MM.1S (cell line): ENCODE measurements at regions not wholly inside any gene's neighbourhood (a gene's known extent, or its start where the extent isn't known, plus 50 kb on each side); places are given as distances from the start of the nearest gene placed in this dataset.

ENCODE experiments used
- DNase-seq: peaks from one replicate; pipeline ENCODE4 v3.0.0-alpha.2; 2015
- H2AFZ ChIP-seq: fragments of 300-600 bp; sonication (generic); 2 replicates; pipeline ENCODE4 v1.6.0; 2016; ENCODE audit warnings: antibody characterized with exemption, low read length
- H3F3A ChIP-seq: fragments of 300-600 bp; sonication (generic); 2 replicates; pipeline ENCODE4 v1.6.1; 2016; ENCODE audit warnings: mild to moderate bottlenecking, antibody characterized with exemption, low read length, moderate library complexity, mixed read lengths; ENCODE audit not compliant: insufficient read depth
- H3K27ac ChIP-seq: fragments of 300-600 bp; sonication (generic); 2 replicates; pipeline ENCODE4 v1.5.1; 2016; ENCODE audit warnings: mild to moderate bottlenecking, low read length
- H3K27me3 ChIP-seq: fragments of 300-600 bp; sonication (generic); replicated peaks from 2 replicates; pipeline ENCODE4 v1.6.0; 2016; ENCODE audit warnings: low read length; ENCODE audit not compliant: insufficient read depth
- H3K36me3 ChIP-seq: fragments of 300-600 bp; sonication (generic); replicated peaks from 2 replicates; pipeline ENCODE4 v1.6.1; 2016; ENCODE audit warnings: mild to moderate bottlenecking, low read length, mixed read lengths; ENCODE audit not compliant: insufficient read depth
- H3K4me1 ChIP-seq: fragments of 300-600 bp; sonication (generic); 2 replicates; pipeline ENCODE4 v1.6.1; 2016; ENCODE audit warnings: low read length, mixed read lengths
- H3K4me2 ChIP-seq: fragments of 300-600 bp; sonication (generic); 2 replicates; pipeline ENCODE4 v1.6.0; 2016; ENCODE audit warnings: low read depth, low read length
- H3K4me3 ChIP-seq: fragments of 300-600 bp; sonication (generic); 2 replicates; pipeline ENCODE4 v1.5.1; 2016; ENCODE audit warnings: low read length, mixed read lengths
- H3K79me2 ChIP-seq: fragments of 300-600 bp; sonication (generic); 2 replicates; pipeline ENCODE4 v1.6.1; 2016; ENCODE audit warnings: mixed run types, low read length, mixed read lengths
- H3K9ac ChIP-seq: fragments of 300-600 bp; sonication (generic); 2 replicates; pipeline ENCODE4 v1.6.1; 2016; ENCODE audit warnings: low read length, mixed read lengths
- H3K9me2 ChIP-seq: fragments of 300-600 bp; sonication (generic); replicated peaks from 2 replicates; pipeline ENCODE4 v1.6.1; 2016; ENCODE audit warnings: mild to moderate bottlenecking, low read length, mixed read lengths; ENCODE audit not compliant: insufficient read depth
- H3K9me3 ChIP-seq: fragments of 300-600 bp; sonication (generic); replicated peaks from 2 replicates; pipeline ENCODE4 v1.6.1; 2016; ENCODE audit warnings: mild to moderate bottlenecking, low read length, mixed read lengths; ENCODE audit not compliant: insufficient read depth
- H4K20me1 ChIP-seq: fragments of 300-600 bp; sonication (generic); 2 replicates; pipeline ENCODE4 v1.6.1; 2016; ENCODE audit warnings: mild to moderate bottlenecking, low read length, moderate library complexity, mixed read lengths; ENCODE audit not compliant: insufficient read depth
- EZH2 ChIP-seq: fragments of 300-600 bp; sonication (generic); optimal IDR thresholded peaks from 2 replicates; pipeline ENCODE3; 2017; ENCODE audit warnings: low read depth, mild to moderate bottlenecking, antibody characterized with exemption, low read length, mixed read lengths
- EZH2phosphoT487 ChIP-seq: fragments of 300-600 bp; sonication (generic); IDR thresholded peaks from 2 replicates; pipeline ENCODE4 v1.6.1; 2018; ENCODE audit warnings: antibody characterized with exemption, low read length
- TF ChIP-seq, protein P1 (sequence below): fragments of 300-600 bp; sonication (generic); IDR thresholded peaks from 2 replicates; pipeline ENCODE4 v1.5.1; 2016; ENCODE audit warnings: antibody characterized with exemption, low read length, mixed read lengths

DNA sequence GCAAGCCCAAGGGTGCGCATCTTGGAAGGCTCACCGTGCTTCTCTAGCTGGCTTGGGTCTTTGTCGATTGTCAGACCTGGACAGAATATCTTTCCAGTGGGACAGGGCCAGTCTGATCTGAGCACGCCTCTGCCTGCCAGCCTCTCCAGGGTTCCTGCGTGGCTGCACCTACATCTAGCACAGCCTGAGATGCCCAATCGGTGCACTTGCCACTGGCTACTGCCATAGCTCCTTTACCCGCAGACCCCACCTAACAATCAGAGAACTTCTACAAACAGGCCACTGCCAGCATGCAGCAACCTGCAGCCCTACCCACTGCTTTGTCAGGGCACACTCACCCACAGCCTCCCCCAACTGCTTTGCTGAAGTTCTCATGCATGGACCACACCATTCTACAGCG is 56.7 kb upstream of the PHACTR3 start:
- H3F3A ChIP-seq: no peaks in the 10 kb centered on the region
- TF ChIP-seq EZH2: no peak
- TF ChIP-seq, protein P1, sequence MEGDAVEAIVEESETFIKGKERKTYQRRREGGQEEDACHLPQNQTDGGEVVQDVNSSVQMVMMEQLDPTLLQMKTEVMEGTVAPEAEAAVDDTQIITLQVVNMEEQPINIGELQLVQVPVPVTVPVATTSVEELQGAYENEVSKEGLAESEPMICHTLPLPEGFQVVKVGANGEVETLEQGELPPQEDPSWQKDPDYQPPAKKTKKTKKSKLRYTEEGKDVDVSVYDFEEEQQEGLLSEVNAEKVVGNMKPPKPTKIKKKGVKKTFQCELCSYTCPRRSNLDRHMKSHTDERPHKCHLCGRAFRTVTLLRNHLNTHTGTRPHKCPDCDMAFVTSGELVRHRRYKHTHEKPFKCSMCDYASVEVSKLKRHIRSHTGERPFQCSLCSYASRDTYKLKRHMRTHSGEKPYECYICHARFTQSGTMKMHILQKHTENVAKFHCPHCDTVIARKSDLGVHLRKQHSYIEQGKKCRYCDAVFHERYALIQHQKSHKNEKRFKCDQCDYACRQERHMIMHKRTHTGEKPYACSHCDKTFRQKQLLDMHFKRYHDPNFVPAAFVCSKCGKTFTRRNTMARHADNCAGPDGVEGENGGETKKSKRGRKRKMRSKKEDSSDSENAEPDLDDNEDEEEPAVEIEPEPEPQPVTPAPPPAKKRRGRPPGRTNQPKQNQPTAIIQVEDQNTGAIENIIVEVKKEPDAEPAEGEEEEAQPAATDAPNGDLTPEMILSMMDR: no peak
- TF ChIP-seq EZH2phosphoT487: no peak
- no peak overlapping the region for H3K27ac ChIP-seq
- H2AFZ ChIP-seq: no peak overlapping the region
- no peaks in the 10 kb centered on the region for H3K4me1 ChIP-seq
- no peak overlapping the region for H3K9ac ChIP-seq
- no peak for DNase-seq
- H3K4me2 ChIP-seq: no peak overlapping the region
- no peaks in the 10 kb centered on the region for H4K20me1 ChIP-seq
- no peaks in the 10 kb centered on the region for H3K36me3 ChIP-seq
- no peaks in the 10 kb centered on the region for H3K9me3 ChIP-seq
- no peaks in the 10 kb centered on the region for H3K79me2 ChIP-seq
- peaks cover 52% of the 10 kb centered on the region for H3K27me3 ChIP-seq
- H3K4me3 ChIP-seq: no peak overlapping the region
- no peaks in the 10 kb centered on the region for H3K9me2 ChIP-seq
